CD14-positive monocyte (primary cell): ENCODE measurements at regions not wholly inside any gene's neighbourhood (a gene's known extent, or its start where the extent isn't known, plus 50 kb on each side); places are given as distances from the start of the nearest gene placed in this dataset.

ENCODE experiments used
- DNase-seq, 3 donors: peaks; one replicate each; pipeline ENCODE4 v3.0.0-alpha.2; 2011 to 2022
- H2AFZ ChIP-seq: 2 replicates; pipeline ENCODE4 v1.6.0; 2012; ENCODE audit warnings: mild to moderate bottlenecking, low read depth, low read length, inconsistent platforms; ENCODE audit not compliant: insufficient read depth, poor library complexity, severe bottlenecking
- H3K27ac ChIP-seq, 2 donors: 1 replicate in 1 of 2; 2 replicates in 1 of 2; pipeline ENCODE4 v1.5.1; 2012 to 2013; ENCODE audit warnings: low read length in 2 of 2, control low read depth in 1 of 2, inconsistent platforms in 1 of 2, low read depth in 1 of 2, mild to moderate bottlenecking in 1 of 2
- H3K27me3 ChIP-seq, 2 donors: one replicate each; pipeline versions ENCODE4 v1.6.0 to v1.6.1; 2011 to 2013; ENCODE audit warnings: low read length in 2 of 2; ENCODE audit not compliant: control insufficient read depth in 2 of 2, insufficient read depth in 2 of 2
- H3K36me3 ChIP-seq, 2 donors: replicated peaks in 1 of 2; 1 replicate in 1 of 2; 2 replicates in 1 of 2; pipeline versions ENCODE4 v1.5.1 to v1.6.1; 2012 to 2013; ENCODE audit warnings: low read length in 2 of 2, control low read depth in 1 of 2, inconsistent platforms in 1 of 2, mild to moderate bottlenecking in 1 of 2; ENCODE audit not compliant: insufficient read depth in 2 of 2, control insufficient read depth in 1 of 2
- H3K4me1 ChIP-seq, 2 donors: 1 replicate in 1 of 2; 2 replicates in 1 of 2; pipeline versions ENCODE4 v1.5.1 to v1.6.1; 2012 to 2013; ENCODE audit warnings: low read length in 2 of 2, control low read depth in 1 of 2, inconsistent platforms in 1 of 2, mild to moderate bottlenecking in 1 of 2, moderate library complexity in 1 of 2; ENCODE audit not compliant: insufficient read depth in 2 of 2, control insufficient read depth in 1 of 2
- H3K4me2 ChIP-seq: replicated peaks from 2 replicates; pipeline ENCODE3; 2012; ENCODE audit warnings: low read length, moderate library complexity, mild to moderate bottlenecking; ENCODE audit not compliant: poor library complexity, severe bottlenecking; ENCODE audit errors: extremely low read depth
- H3K4me3 ChIP-seq, 3 experiments: fragments of 200-600 bp in 1 of 3; sonication (generic) in 1 of 3; replicated peaks in 1 of 3; 1 replicate in 2 of 3; 2 replicates in 1 of 3; pipeline ENCODE4 v1.5.1; 2011 to 2013; ENCODE audit warnings: low read length in 3 of 3, mild to moderate bottlenecking in 3 of 3, control low read depth in 2 of 3, low read depth in 2 of 3, inconsistent platforms in 1 of 3, moderate library complexity in 1 of 3
- H3K79me2 ChIP-seq: 2 replicates; pipeline ENCODE4 v1.6.0; 2012; ENCODE audit warnings: mild to moderate bottlenecking, control low read depth, inconsistent platforms, low read length, moderate library complexity; ENCODE audit not compliant: insufficient read depth
- H3K9ac ChIP-seq: 2 replicates; pipeline ENCODE4 v1.6.0; 2017; ENCODE audit warnings: low read length, mild to moderate bottlenecking; ENCODE audit not compliant: insufficient read depth, poor library complexity, severe bottlenecking
- H3K9me3 ChIP-seq, 2 donors: replicated peaks in 1 of 2; 1 replicate in 1 of 2; 2 replicates in 1 of 2; pipeline versions ENCODE4 v1.5.1 to v1.6.1; 2012 to 2013; ENCODE audit warnings: low read length in 2 of 2, control low read depth in 1 of 2; ENCODE audit not compliant: control insufficient read depth in 1 of 2, insufficient read depth in 1 of 2
- H4K20me1 ChIP-seq: 2 replicates; pipeline ENCODE4 v1.6.0; 2012; ENCODE audit warnings: mild to moderate bottlenecking, low read length, control low read depth, moderate library complexity; ENCODE audit not compliant: insufficient read depth
- H3K27ac Mint-ChIP-seq, 7 donors: one replicate each; pipeline ENCODE4 v1.8.0; 2020; ENCODE audit warnings: mild to moderate bottlenecking in 7 of 7, mixed read lengths in 7 of 7, moderate library complexity in 6 of 7, inconsistent platforms in 2 of 7
- H3K27me3 Mint-ChIP-seq, 3 donors: one replicate each; pipeline ENCODE4 v1.8.0; 2021 to 2022; ENCODE audit warnings: low read depth in 3 of 3, mild to moderate bottlenecking in 3 of 3, mixed read lengths in 3 of 3, moderate library complexity in 3 of 3, inconsistent platforms in 1 of 3
- H3K36me3 Mint-ChIP-seq, 2 donors: one replicate each; pipeline ENCODE4 v1.8.0; 2020; ENCODE audit warnings: mixed read lengths in 2 of 2, inconsistent platforms in 1 of 2, mild to moderate bottlenecking in 1 of 2
- H3K4me1 Mint-ChIP-seq: one replicate; pipeline ENCODE4 v1.8.0; 2020; ENCODE audit warnings: mild to moderate bottlenecking, mixed read lengths
- H3K4me3 Mint-ChIP-seq, 2 donors: one replicate each; pipeline ENCODE4 v1.8.0; 2020; ENCODE audit warnings: mild to moderate bottlenecking in 2 of 2, mixed read lengths in 2 of 2, moderate library complexity in 1 of 2
- H3K9me3 Mint-ChIP-seq, 7 donors: one replicate each; pipeline ENCODE4 v1.8.0; 2020 to 2022; ENCODE audit warnings: mixed read lengths in 7 of 7, mild to moderate bottlenecking in 6 of 7, moderate library complexity in 6 of 7, inconsistent platforms in 2 of 7
- WGBS: methylation state at CpG from one replicate; pipeline ENCODE4 v1.1.5; 2013; ENCODE audit warnings: missing lambda C conversion rate; ENCODE audit not compliant: insufficient coverage; 5-methylcytosine and 5-hydroxymethylcytosine counted together
- intact Hi-C, 2 donors: fragments of 100-400 bp; cut with micrococcal nuclease; formaldehyde crosslinking; loops; one replicate each; pipeline versions ENCODE4 v1.15.0 to v1.15.1; 2023
- TF ChIP-seq, protein P1 (sequence below): fragments of 200-600 bp; IDR thresholded peaks from one replicate; pipeline ENCODE4 v1.8.0; 2022; ENCODE audit warnings: antibody characterized with exemption, mild to moderate bottlenecking

DNA sequence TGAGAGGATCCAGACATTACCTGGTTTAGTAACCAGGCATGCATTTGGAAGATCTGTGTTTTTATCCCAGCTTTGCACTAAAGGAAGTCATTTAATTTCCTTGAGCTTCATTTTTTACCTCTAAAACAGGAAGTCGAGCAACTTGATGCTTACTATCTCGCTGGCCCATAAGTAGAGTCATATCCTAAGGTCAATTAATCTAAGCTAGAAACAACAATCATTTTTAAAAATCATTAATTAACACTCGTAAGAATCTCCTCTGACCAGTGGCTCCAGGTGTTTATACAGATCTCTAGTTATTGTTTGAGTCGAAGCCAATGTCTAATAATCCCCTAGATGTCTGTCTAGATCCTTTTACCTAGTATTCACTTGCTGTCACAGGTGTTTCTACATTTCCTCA is 355.8 kb upstream of the DCN start:
- no peaks in the 10 kb centered on the region for H3K4me1 Mint-ChIP-seq
- H3K4me3 Mint-ChIP-seq: no peak overlapping the region
- WGBS: 25% methylated on average over 2 of the region's 4 CpGs
- Histone ChIP-seq H3K27ac (no peak overlapping the region), H2AFZ (no peak overlapping the region), H3K36me3 (no peaks in the 10 kb centered on the region), H3K4me3 (no peak overlapping the region), H3K9ac (no peak overlapping the region), H3K27me3 (no peaks in the 10 kb centered on the region), H3K79me2 (no peaks in the 10 kb centered on the region), H4K20me1 (no peaks in the 10 kb centered on the region), H3K9me3 (peaks cover 5 to 10% of the 10 kb centered on the region in 2 donors), H3K4me2 (no peak overlapping the region), H3K4me1 (no peaks in the 10 kb centered on the region)
- intact Hi-C loops: no loop called here
- H3K27ac Mint-ChIP-seq: no peak overlapping the region
- no peak for DNase-seq
- TF ChIP-seq, protein P1, sequence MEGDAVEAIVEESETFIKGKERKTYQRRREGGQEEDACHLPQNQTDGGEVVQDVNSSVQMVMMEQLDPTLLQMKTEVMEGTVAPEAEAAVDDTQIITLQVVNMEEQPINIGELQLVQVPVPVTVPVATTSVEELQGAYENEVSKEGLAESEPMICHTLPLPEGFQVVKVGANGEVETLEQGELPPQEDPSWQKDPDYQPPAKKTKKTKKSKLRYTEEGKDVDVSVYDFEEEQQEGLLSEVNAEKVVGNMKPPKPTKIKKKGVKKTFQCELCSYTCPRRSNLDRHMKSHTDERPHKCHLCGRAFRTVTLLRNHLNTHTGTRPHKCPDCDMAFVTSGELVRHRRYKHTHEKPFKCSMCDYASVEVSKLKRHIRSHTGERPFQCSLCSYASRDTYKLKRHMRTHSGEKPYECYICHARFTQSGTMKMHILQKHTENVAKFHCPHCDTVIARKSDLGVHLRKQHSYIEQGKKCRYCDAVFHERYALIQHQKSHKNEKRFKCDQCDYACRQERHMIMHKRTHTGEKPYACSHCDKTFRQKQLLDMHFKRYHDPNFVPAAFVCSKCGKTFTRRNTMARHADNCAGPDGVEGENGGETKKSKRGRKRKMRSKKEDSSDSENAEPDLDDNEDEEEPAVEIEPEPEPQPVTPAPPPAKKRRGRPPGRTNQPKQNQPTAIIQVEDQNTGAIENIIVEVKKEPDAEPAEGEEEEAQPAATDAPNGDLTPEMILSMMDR: no peak
- H3K27me3 Mint-ChIP-seq: peaks cover 0 to 2% (median 2%) of the 10 kb centered on the region in 3 donors
- no peaks in the 10 kb centered on the region for H3K36me3 Mint-ChIP-seq
- H3K9me3 Mint-ChIP-seq: peaks cover 3 to 16% (median 6%) of the 10 kb centered on the region in 7 donors

DNA sequence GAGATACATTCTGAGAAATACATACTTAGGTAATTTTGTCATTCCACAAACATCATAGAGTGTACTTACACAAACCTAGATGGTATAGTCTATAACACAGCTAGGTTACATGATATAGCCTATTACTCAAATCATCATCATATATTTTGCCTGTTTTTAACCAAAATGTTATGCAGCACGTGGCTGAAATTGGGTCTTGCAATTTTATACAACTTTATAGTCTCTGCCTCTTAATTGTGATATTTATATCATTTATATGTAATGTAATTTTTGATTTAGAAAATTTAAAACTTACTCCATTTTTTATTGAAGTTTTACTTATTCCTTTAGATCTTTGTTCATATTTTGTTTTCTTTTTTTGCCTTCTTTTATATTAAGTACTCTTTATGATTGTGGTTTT is 350.7 kb upstream of the DCN start:
- DNase-seq: no peak
- Mint-ChIP-seq H3K36me3 (no peaks in the 10 kb centered on the region), H3K9me3 (peaks cover 3 to 16% (median 6%) of the 10 kb centered on the region in 7 donors), H3K27me3 (peaks cover 0 to 2% (median 0%) of the 10 kb centered on the region in 3 donors), H3K27ac (no peak overlapping the region), H3K4me3 (no peak overlapping the region), H3K4me1 (no peaks in the 10 kb centered on the region)
- peaks cover 8 to 10% of the 10 kb centered on the region in 2 donors for H3K9me3 ChIP-seq
- no peak overlapping the region for H3K4me3 ChIP-seq
- no peak overlapping the region for H3K4me2 ChIP-seq
- no peak overlapping the region for H3K27ac ChIP-seq
- no peaks in the 10 kb centered on the region for H3K27me3 ChIP-seq
- H3K4me1 ChIP-seq: no peaks in the 10 kb centered on the region
- no CpG with 5 or more reads among the region's 1 CpG for WGBS
- intact Hi-C loops: no loop called here
- TF ChIP-seq, protein P1: no peak
- H4K20me1 ChIP-seq: no peaks in the 10 kb centered on the region
- H3K9ac ChIP-seq: no peak overlapping the region
- no peaks in the 10 kb centered on the region for H3K79me2 ChIP-seq
- H2AFZ ChIP-seq: no peak overlapping the region
- H3K36me3 ChIP-seq: no peaks in the 10 kb centered on the region
